ENCODE measurements at regions not wholly inside any gene's neighbourhood (a gene's known extent, or its start where the extent isn't known, plus 50 kb on each side); places are given as distances from the start of the nearest gene placed in this dataset.

- intact Hi-C loops (cut with DNase I), result no loop called here
- DNase-seq (ENCODE audit: low spot score), result no peak
Measured at GRCh38 chr1:226816576-226816975, 53.8 kb upstream of the PSEN2 start.

GRCh38 chr1:226814751-226815537, 55.5 kb upstream of the PSEN2 start:
- DNase-seq (ENCODE audit: low spot score), result peak; percentile 86

GRCh38 chr1:226813671-226814591, 56.5 kb upstream of the PSEN2 start:
- no peak for DNase-seq (ENCODE audit: low spot score)
- intact Hi-C loops (cut with DNase I), result no loop called here

More at GRCh38 chr1:226814751-226815537, 55.5 kb upstream of the PSEN2 start:
- intact Hi-C loops (cut with DNase I), result no loop called here

DNA sequence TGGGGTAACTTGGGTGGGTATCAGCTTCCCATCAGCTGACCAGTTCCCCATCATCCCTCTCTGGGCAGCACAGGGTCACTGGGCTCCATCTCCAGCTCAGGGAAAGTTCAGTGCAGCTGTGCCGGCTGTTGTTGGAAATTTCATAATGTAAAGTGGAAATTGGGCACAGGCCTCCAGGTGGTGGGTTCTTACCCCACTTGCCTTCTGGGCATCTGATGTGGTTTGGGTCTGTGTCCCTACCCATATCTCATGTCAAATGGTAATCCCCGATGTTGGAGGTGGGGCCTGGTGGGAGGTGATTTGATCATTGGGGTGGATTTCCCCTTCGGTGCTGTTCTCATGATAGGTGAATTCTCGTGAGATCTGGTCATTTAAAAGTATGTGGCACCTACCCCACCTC, 59.7 kb upstream of the PSEN2 start:
- intact Hi-C loops (cut with DNase I), result no loop called here

GRCh38 chr1:226809785-226810571, 60.4 kb upstream of the PSEN2 start:
- DNase-seq (ENCODE audit: low spot score), result no peak
- intact Hi-C loops (cut with DNase I), result loop anchor here in 1 of 2 donors (5.0 kb wide), 1 partner anchor 513 kb away; no protein-coding TSS in a partner anchor

More for the DNA sequence above, 59.7 kb upstream of the PSEN2 start:
- DNase-seq (ENCODE audit: low spot score), result no peak

DNA sequence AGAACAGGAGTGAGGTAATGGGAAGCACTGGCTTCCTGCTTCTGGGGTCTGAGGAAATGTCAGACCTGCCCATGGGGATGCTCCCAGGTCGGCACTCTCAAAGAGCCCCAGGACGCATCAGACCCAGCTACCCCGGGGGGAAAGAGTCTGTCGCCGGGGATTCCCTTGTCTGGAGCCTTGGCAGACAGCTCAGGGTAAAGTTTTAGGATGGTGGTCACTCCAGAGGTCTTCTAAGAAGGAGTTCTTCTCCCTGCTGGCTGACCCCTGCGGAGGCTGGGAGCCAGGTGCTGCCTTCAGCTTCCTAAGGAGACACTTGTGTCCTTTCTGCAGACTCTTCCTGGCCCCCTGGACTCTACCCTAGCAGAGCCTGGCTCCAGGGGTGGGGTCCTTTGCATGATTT, 61.9 kb upstream of the PSEN2 start:
- intact Hi-C loops (cut with DNase I), result loop anchor here in 1 of 2 donors (5.0 kb wide), 1 partner anchor 511 kb away; no protein-coding TSS in a partner anchor
- DNase-seq (ENCODE audit: low spot score), result no peak

DNA sequence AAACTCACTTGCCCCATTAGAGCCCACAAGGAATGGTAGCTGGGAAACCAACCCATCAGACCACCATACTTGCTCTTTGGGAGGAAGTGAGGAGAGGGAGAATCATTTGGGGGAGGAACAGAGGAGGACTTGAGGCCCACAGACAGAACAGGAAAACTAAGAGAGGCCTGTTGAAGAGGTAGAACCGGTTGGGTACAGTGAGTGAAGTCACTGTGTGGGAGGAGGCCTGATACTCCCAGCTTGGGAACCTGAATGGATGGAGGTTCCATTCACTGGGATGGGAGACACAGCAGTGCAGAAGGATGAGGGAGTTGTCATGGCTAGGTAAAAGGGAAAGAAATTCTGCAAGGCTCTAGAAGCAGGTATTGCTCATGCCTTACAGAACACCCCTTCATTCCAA, 63.4 kb upstream of the PSEN2 start:
- DNase-seq (ENCODE audit: low spot score), result no peak
- intact Hi-C loops (cut with DNase I), result loop anchor here in 1 of 2 donors (5.0 kb wide), 1 partner anchor 510 kb away; no protein-coding TSS in a partner anchor

DNA sequence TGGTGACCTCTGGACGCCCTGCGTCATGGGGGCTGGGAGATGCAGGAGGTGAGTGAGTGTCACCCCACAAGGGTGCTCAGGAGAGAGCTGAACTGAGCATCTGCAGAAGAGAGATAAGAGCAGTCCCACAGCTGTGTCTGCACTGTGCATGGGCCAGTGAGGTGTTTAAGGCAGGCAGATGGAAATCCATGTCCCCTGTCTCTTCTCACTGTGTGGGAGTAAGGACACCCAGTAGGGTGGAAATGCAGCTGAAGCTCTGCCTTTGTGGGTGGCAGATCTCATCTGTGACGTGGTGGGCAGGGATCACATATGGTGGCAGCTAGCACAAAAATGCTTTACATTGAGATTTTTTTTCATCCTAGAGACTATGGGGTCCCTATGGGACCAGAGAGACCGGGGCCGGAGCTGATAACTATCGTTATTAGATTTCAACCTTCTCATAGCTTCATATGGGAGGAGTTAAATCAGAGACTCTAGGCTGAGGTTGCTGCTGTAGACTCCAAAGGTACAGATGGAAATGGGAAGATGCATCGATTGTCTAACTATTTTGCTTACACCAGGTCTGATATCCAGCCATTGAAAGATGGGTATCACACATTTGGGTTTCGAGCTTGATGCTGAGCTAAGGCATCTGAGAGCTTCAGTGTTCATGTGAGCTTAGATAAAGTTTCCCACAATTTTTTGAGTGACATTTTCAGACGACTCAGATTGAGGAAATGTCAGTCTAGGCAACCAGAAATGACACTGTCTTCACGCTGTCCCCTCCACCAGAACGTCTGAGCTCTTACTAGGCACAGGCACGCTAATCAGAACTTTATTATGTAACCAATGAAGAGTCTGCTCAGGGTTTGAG, 65.3 kb upstream of the PSEN2 start:
- intact Hi-C loops (cut with DNase I), result loop anchor here in 1 of 2 donors (5.0 kb wide), 1 partner anchor 508 kb away; no protein-coding TSS in a partner anchor
- no peak for DNase-seq (ENCODE audit: low spot score)

GRCh38 chr1:226800763-226801380, 61.8 kb upstream of the ITPKB start:
- intact Hi-C loops (cut with DNase I), result no loop called here
- no peak for DNase-seq (ENCODE audit: low spot score)

DNA sequence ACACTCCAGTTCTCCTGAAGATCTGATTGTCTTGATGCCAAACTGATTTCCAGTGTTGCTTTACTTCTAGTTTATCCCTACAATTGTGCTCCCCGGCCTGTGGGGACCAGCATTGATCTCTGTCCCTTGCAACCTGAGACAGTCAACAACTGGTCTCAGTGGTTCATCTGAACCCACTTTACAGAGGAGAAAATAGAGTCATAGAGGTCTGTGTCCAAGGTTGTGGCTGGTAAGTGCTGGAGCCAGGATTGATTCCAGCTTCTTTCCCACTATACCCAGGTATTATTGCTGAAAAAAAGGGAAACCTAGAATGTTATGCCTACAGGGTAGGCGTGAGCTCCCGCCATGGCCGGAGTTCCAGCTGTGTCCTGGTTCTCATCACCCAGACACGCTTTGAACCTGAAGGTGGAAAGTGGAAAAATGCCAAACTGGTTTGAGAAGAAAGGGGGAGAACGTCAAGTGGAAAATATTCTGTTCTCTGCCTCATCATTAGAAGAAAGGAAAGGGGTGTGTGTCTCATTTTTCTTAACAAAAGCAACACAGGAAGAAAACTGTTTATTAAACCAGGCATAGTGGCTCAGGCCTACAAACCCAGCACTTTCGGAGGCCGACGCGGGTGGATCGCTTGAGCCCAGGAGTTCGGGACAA, 60.7 kb upstream of the ITPKB start:
- DNase-seq (ENCODE audit: low spot score), result no peak
- intact Hi-C loops (cut with DNase I), result no loop called here

GRCh38 chr1:226798427-226799411, 59.6 kb upstream of the ITPKB start:
- no peak for DNase-seq (ENCODE audit: low spot score)
- intact Hi-C loops (cut with DNase I), result no loop called here

- no peak for DNase-seq (ENCODE audit: low spot score)
- intact Hi-C loops (cut with DNase I), result no loop called here
Measured at GRCh38 chr1:226797151-226797550, 58.1 kb upstream of the ITPKB start.

- intact Hi-C loops (cut with DNase I), result no loop called here
- DNase-seq (ENCODE audit: low spot score), result no peak
Measured at GRCh38 chr1:226793620-226794276, 54.7 kb upstream of the ITPKB start.

- DNase-seq (ENCODE audit: low spot score), result no peak
- intact Hi-C loops (cut with DNase I), result no loop called here
Measured at GRCh38 chr1:226792368-226792767, 53.3 kb upstream of the ITPKB start.

DNA sequence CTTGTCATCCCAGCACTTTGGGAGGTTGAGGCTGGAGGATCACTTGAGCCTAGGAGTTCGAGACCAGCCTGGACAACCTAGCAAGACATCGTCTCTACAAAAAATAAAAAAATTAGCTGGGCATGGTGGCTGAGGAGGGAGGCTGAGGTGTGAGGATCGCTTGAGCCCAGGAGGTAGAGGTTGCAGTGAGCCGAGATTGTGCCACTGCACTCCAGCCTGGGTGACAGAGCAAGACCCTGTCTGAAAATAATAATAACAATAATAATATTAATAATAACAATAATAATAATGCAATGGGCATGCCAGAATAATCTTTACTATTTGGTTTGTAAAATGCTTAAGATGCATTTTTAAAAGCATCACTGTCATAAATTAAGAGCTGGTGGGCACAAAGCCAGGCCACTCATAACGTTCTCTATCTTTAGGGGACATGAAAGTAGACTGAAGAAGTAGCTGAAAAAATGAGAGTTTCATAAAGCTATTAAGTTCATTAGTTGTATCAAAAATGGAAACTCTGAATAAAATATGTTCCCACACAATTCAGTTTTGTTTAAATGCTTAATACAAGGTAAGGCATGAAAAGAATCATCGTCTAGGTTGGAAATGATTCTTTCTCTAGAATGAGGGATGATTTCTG, 51.6 kb upstream of the ITPKB start:
- intact Hi-C loops (cut with DNase I), result no loop called here
- DNase-seq (ENCODE audit: low spot score), result no peak

Data from posterior vena cava (tissue), 2 donors.